Muscle layer of colon (tissue), 2 donors: ENCODE measurements at regions not wholly inside any gene's neighbourhood (a gene's known extent, or its start where the extent isn't known, plus 50 kb on each side); places are given as distances from the start of the nearest gene placed in this dataset.
"Not testable (repeated sequence)": the region's sequence is repeated elsewhere in the genome, so short reads cannot be mapped to it uniquely, and the experiment has no call there.

Experiments
- H3K27ac ChIP-seq: one replicate; pipeline ENCODE4 v1.7.0; 2013; ENCODE audit warnings: low read depth, mild to moderate bottlenecking, low read length, moderate library complexity
- H3K27me3 ChIP-seq, 2 donors: one replicate each; pipeline ENCODE4 v1.7.0; 2013; ENCODE audit warnings: low read length in 2 of 2, mild to moderate bottlenecking in 2 of 2; ENCODE audit not compliant: insufficient read depth in 2 of 2, control insufficient read depth in 1 of 2
- H3K36me3 ChIP-seq: one replicate; pipeline ENCODE4 v1.7.0; 2013; ENCODE audit warnings: mild to moderate bottlenecking, low read length; ENCODE audit not compliant: insufficient read depth
- H3K4me1 ChIP-seq: one replicate; pipeline ENCODE4 v1.7.0; 2013; ENCODE audit warnings: mild to moderate bottlenecking, low read length; ENCODE audit not compliant: insufficient read depth
- H3K4me3 ChIP-seq, 2 donors: one replicate each; pipeline ENCODE4 v1.7.0; 2013; ENCODE audit warnings: low read length in 2 of 2, low read depth in 1 of 2, mild to moderate bottlenecking in 1 of 2, moderate library complexity in 1 of 2
- H3K9ac ChIP-seq: one replicate; pipeline ENCODE4 v1.7.0; 2013; ENCODE audit warnings: low read length
- H3K9me3 ChIP-seq: one replicate; pipeline ENCODE4 v1.7.0; 2013; ENCODE audit warnings: mild to moderate bottlenecking, low read length
- donor health status: abdominal sarcoma.
- donor health status: Adenocarcinoma of cecum.

DNA sequence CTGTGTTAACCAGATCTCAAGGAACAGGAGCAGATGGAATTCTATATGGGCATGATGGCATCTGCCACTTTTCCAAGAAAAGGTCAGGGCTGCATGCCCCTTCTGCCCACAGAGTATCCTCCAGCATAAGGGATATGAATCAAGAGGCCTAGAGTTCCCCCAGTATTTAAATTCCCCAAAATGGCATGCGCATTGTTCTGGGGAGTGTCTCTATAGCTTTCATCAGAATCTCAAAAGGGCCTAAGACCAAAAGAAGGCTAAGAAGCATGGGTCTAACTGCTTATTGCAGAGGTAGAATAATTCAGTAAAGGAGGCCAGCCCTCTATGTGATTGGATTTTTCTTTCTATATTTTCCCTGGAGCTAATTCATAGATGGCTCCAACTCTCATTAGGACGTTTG lies 114.2 kb upstream of the SPIN1 start:
- Histone ChIP-seq H3K4me1 (no peaks in the 10 kb centered on the region), H3K27me3 (no peaks in the 10 kb centered on the region)

DNA sequence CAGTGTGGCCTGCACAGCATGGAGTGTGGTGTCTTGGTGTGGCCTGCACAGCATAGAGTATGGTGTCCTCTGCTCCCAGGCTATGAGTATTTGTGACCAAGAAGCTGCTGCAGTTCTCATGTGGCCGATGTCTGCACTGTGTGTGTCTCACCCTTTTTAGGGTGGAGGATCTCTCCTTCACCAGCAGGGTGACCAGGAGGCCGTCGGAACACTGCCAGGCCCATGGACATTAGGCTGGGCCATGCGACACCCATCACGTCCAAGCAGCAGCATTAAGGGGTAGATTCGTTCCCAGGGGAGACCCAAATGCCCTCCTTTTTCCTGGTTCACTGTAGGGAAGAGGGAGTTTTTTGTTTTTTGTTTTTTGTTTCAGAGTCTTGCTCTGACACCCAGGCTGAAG lies 115.3 kb upstream of the SPIN1 start:
- Histone ChIP-seq H3K27ac (no peak overlapping the region), H3K36me3 (no peaks in the 10 kb centered on the region), H3K4me3 (no peak overlapping the region), H3K9me3 (no peaks in the 10 kb centered on the region), H3K27me3 (no peaks in the 10 kb centered on the region), H3K4me1 (no peaks in the 10 kb centered on the region), H3K9ac (no peak overlapping the region)

More for the DNA sequence above, 114.2 kb upstream of the SPIN1 start:
- H3K36me3 ChIP-seq, result no peaks in the 10 kb centered on the region
- no peak overlapping the region for H3K27ac ChIP-seq
- no peak overlapping the region for H3K4me3 ChIP-seq
- no peaks in the 10 kb centered on the region for H3K9me3 ChIP-seq
- H3K9ac ChIP-seq, result no peak overlapping the region

DNA sequence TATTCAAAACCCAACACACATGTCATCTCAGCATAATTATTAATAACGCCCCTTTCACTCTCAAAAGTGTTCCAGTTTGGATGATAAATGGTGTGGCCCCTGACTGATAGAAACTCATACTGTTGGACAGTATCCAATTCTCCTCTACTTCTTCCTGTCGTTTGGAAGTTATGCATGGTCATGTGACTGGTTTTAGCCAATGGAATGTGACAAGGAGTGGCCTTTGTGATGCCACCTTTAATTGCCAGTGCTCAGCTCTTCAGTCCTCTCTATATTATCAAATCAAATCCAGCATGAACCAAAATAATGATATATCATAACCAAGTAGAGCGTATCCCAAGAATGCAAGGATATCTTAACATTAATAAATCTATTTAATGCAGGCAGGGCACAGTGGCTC lies 117.8 kb upstream of the SPIN1 start:
- Histone ChIP-seq H3K27ac (no peak overlapping the region), H3K9ac (no peak overlapping the region), H3K9me3 (no peaks in the 10 kb centered on the region)

DNA sequence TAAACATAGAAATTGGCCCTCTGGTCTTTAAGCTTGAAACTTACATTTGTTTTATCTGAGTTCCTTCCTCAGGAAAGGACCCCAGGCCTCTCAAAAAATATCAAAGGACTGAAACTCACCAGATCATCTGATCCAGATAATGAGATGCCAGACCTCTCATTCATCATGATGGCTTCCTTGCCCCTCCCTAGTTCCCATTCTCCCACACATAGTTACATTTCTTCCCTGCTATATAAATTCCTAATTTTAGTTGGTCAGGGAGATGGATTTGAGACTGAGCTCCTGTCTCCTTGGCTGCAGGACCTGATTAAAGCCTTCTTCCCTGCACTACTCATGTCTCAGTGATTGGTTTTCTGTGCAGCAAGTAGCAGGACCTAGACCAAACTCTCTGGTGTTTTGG lies 119.4 kb upstream of the SPIN1 start:
- no peak overlapping the region for H3K27ac ChIP-seq
- no peaks in the 10 kb centered on the region for H3K4me1 ChIP-seq
- H3K4me3 ChIP-seq, result no peak overlapping the region
- no peaks in the 10 kb centered on the region for H3K9me3 ChIP-seq
- no peaks in the 10 kb centered on the region for H3K36me3 ChIP-seq
- no peaks in the 10 kb centered on the region for H3K27me3 ChIP-seq
- no peak overlapping the region for H3K9ac ChIP-seq

More for the DNA sequence above, 117.8 kb upstream of the SPIN1 start:
- Histone ChIP-seq H3K4me1 (no peaks in the 10 kb centered on the region), H3K36me3 (no peaks in the 10 kb centered on the region), H3K27me3 (no peaks in the 10 kb centered on the region), H3K4me3 (no peak overlapping the region)

DNA sequence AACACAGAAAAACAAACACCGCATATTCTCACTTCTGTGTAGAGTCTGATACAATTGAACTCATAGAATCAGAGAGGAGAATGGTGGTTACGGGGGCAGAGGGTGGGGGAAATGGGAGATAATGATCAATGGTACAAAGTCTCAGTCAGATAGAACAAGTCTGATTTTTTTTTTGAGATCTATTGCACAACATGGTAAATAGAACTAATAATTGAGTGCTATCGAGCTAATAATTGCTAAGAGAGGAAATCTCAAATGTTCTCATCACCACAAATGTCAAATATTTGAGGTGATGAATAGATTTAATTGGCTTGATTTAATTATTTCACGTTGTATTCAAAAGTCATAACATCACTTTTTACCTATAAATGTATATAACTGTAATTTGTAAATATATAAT lies 121.0 kb upstream of the SPIN1 start:
- no peaks in the 10 kb centered on the region for H3K36me3 ChIP-seq
- no peaks in the 10 kb centered on the region for H3K27me3 ChIP-seq
- H3K9me3 ChIP-seq, result no peaks in the 10 kb centered on the region
- H3K4me1 ChIP-seq, result no peaks in the 10 kb centered on the region
- H3K4me3 ChIP-seq, result no peak overlapping the region
- H3K9ac ChIP-seq, result no peak overlapping the region
- no peak overlapping the region for H3K27ac ChIP-seq

DNA sequence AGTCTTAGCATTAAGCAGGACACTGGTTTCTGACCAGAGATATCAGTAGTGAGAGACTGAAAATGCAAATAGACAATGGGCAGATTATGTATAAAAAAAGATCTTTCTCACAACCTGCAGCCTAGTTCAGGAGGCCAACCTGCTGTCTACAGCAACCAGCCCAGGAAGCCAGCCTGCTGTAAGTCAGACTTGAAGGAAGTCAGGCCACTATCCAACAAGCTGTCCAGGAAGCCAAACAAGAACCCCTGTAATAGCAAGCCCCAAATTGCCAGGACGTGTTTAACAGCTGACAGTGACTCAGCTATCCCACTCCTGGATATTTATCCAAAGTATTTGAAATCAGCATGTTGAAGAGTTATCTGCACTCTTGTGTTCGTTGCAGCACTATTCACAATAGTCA lies 121.8 kb upstream of the SPIN1 start:
- Histone ChIP-seq H3K4me3 (no peak overlapping the region), H3K27me3 (no peaks in the 10 kb centered on the region), H3K36me3 (no peaks in the 10 kb centered on the region), H3K9ac (no peak overlapping the region), H3K9me3 (no peaks in the 10 kb centered on the region), H3K4me1 (no peaks in the 10 kb centered on the region), H3K27ac (no peak overlapping the region)

DNA sequence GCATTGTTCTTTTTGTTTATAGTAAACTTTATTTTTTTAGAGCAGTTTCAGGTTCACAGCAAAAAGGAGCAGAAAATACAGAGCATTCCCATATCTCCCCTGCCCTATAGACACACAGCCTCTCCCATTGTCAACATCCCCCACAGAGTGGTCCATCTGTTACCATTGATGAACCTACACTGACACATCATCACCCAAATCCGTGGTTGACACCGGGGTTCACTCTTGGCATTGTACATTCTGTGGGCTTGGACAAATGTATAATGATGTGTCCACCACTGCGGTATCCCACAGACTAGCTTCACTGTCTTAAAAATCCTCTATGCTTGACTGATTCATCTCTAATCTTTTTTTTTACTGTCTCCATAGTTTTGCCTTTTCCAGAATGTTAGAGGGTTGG lies 120.7 kb upstream of the SPATA31C2 start:
- no peaks in the 10 kb centered on the region for H3K36me3 ChIP-seq
- H3K4me1 ChIP-seq, result peaks cover 16% of the 10 kb centered on the region
- no peak overlapping the region for H3K9ac ChIP-seq
- no peaks in the 10 kb centered on the region for H3K27me3 ChIP-seq
- no peaks in the 10 kb centered on the region for H3K9me3 ChIP-seq
- H3K4me3 ChIP-seq, result no peak overlapping the region
- H3K27ac ChIP-seq, result no peak overlapping the region

DNA sequence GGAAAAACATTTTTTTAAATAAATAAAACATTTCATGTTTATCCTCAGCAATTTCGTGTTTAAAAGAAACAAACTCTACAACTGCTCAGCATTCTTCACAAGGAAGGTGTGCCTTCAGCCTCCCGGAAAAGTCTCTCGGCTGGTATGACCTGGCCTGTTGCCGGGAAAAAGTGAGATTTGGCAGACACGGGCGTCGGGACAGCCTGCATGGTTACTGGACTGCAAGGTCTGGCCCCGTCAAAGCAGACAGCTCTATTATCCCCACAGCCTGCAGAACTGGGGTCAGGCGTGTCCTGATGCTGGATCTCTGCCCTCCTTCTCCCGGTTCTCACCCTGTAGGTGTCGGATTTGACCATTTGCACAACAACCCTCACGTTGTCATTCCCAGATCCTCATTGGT lies 120.3 kb upstream of the SPATA31C2 start:
- H3K9me3 ChIP-seq, result no peaks in the 10 kb centered on the region
- H3K4me3 ChIP-seq, result no peak overlapping the region
- no peaks in the 10 kb centered on the region for H3K36me3 ChIP-seq
- peaks cover 16% of the 10 kb centered on the region for H3K4me1 ChIP-seq
- H3K27ac ChIP-seq, result no peak overlapping the region
- H3K9ac ChIP-seq, result no peak overlapping the region
- H3K27me3 ChIP-seq, result no peaks in the 10 kb centered on the region

DNA sequence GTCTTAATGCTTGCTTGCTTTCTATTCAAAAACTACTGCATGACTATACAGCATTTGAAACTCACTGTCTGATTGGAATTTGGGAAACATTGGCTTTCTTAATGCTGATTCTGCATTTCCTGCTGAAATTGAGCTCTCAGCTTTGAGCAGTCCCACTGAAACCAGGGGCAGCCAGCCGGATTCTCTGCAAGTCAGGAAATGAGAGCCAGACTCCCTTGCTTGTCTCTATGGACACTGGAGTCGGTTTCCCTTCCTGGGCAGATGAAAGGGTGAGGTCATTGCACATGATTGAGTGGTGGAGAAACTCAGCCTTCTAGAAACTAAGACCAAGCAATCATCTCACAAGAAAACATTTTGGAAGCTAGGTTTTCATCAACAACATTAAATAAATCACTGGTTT lies 119.7 kb upstream of the SPATA31C2 start:
- Histone ChIP-seq H3K9me3 (no peaks in the 10 kb centered on the region), H3K4me1 (peaks cover 16% of the 10 kb centered on the region), H3K4me3 (no peak overlapping the region), H3K9ac (no peak overlapping the region), H3K36me3 (no peaks in the 10 kb centered on the region), H3K27me3 (no peaks in the 10 kb centered on the region), H3K27ac (peak overlapping the region; percentile 41)

DNA sequence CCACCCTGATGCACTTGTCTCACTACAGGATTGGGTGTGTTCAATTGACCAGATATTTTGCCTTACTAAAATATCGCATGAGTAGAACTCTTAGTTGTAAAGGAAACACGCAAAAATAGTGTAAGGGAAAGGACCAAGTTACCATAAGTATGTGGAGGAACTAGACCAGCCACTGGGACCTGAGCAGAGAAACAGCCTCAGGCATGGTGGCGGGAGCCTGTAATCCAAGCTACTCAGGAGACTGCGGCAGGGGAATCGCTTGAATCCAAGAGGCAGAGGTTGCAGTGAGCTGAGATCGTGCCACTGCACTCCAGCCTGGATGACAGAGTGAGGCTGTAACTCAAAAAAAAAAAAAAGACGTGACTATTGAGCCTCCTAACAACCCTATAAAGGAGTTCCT lies 117.9 kb upstream of the SPATA31C2 start:
- H3K4me3 ChIP-seq, result no peak overlapping the region
- H3K36me3 ChIP-seq, result no peaks in the 10 kb centered on the region
- H3K9me3 ChIP-seq, result no peaks in the 10 kb centered on the region
- H3K27ac ChIP-seq, result no peak overlapping the region
- H3K27me3 ChIP-seq, result no peaks in the 10 kb centered on the region
- no peak overlapping the region for H3K9ac ChIP-seq
- H3K4me1 ChIP-seq, result peaks cover 16% of the 10 kb centered on the region

DNA sequence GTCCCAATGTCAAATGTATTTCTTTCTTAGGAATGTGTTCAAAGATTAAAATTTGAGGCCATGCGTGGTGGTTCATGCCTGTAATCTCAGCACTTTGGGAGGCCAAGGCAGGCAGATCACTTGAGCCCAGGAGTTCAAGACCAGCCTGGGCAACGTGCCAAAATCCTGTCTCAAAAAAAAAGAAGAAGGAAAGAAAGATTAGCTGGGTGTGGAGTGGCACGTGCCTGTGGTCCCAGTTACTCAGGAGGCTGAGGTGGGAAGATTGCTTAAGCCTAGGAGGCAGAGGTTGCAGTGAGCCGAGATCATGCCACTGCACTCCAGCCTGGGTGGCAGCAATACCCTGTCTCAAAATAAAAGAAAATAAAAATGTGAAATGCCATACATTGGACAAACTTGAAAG lies 117.5 kb upstream of the SPATA31C2 start:
- not testable (repeated sequence) for H3K27ac ChIP-seq, H3K36me3 ChIP-seq, H3K4me3 ChIP-seq, H3K9ac ChIP-seq, H3K9me3 ChIP-seq, H3K27me3 ChIP-seq
- H3K4me1 ChIP-seq, result peaks cover 16% of the 10 kb centered on the region

DNA sequence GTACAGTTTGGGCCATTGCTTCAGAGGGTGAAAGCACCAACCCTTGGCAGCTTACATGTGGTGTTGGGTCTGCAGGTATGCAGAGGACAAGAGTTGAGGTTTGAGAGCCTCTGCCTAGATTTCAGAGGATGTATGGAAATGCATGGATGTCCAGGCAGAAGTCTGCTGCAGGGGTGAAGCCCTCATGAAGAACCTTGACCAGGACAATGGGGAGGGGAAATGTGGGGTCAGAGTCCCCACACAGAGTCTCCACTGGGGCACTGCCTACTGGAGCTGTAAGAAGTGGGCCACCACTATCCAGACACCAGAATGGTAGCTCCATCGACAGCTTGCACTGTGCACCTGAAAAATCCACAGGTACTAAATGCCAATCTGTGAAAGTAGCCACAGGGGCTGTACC lies 113.6 kb upstream of the SPATA31C2 start:
- Histone ChIP-seq H3K4me3 (no peak overlapping the region), H3K4me1 (no peaks in the 10 kb centered on the region), H3K9me3 (no peaks in the 10 kb centered on the region), H3K27ac (no peak overlapping the region), H3K27me3 (no peaks in the 10 kb centered on the region), H3K9ac (no peak overlapping the region), H3K36me3 (no peaks in the 10 kb centered on the region)
